Epithelial cell of esophagus (primary cell): ENCODE measurements at regions not wholly inside any gene's neighbourhood (a gene's known extent, or its start where the extent isn't known, plus 50 kb on each side); places are given as distances from the start of the nearest gene placed in this dataset.
A peak's percentile ranks its signal among the peaks of the same experiment; 100 is the strongest.

Experiments used
- DNase-seq: peaks from one replicate; pipeline ENCODE4 v3.0.0; 2010; ENCODE audit warnings: low read depth
- H3K4me3 ChIP-seq: 2 replicates; pipeline ENCODE4 v1.5.1; 2011; ENCODE audit warnings: mild to moderate bottlenecking, low read length, control low read depth
- CTCF ChIP-seq: IDR thresholded peaks from 2 replicates; pipeline ENCODE4 v1.5.1; 2011; ENCODE audit warnings: low read depth, mild to moderate bottlenecking, low read length, control low read depth, inconsistent platforms; ENCODE audit not compliant: insufficient read depth; ENCODE audit errors: missing control alignments

GRCh38 chr3:137385922-137386321, 378.2 kb upstream of the SOX14 start:
- TF ChIP-seq CTCF, result no peak
- DNase-seq, result no peak
- no peak overlapping the region for H3K4me3 ChIP-seq

GRCh38 chr3:137409584-137409983, 354.5 kb upstream of the SOX14 start:
- DNase-seq, result no peak
- no peak overlapping the region for H3K4me3 ChIP-seq
- TF ChIP-seq CTCF, result no peak

GRCh38 chr3:137410028-137410427, 354.1 kb upstream of the SOX14 start:
- H3K4me3 ChIP-seq, result no peak overlapping the region
- no peak for TF ChIP-seq CTCF
- DNase-seq, result no peak

GRCh38 chr3:137420198-137420995, 343.7 kb upstream of the SOX14 start:
- no peak for DNase-seq
- TF ChIP-seq CTCF, result no peak
- no peak overlapping the region for H3K4me3 ChIP-seq

GRCh38 chr3:137438561-137438960, 325.6 kb upstream of the SOX14 start:
- H3K4me3 ChIP-seq, result no peak overlapping the region
- DNase-seq, result peak; percentile 32
- no peak for TF ChIP-seq CTCF

- no peak for DNase-seq
- no peak for TF ChIP-seq CTCF
- H3K4me3 ChIP-seq, result no peak overlapping the region
These were observed 303.2 kb upstream of the SOX14 start for GRCh38 chr3:137460944-137461343.

GRCh38 chr3:137463131-137463530, 301.0 kb upstream of the SOX14 start:
- DNase-seq, result no peak
- no peak for TF ChIP-seq CTCF
- H3K4me3 ChIP-seq, result no peak overlapping the region
